ENCODE measurements at regions not wholly inside any gene's neighbourhood (a gene's known extent, or its start where the extent isn't known, plus 50 kb on each side); places are given as distances from the start of the nearest gene placed in this dataset.

DNA sequence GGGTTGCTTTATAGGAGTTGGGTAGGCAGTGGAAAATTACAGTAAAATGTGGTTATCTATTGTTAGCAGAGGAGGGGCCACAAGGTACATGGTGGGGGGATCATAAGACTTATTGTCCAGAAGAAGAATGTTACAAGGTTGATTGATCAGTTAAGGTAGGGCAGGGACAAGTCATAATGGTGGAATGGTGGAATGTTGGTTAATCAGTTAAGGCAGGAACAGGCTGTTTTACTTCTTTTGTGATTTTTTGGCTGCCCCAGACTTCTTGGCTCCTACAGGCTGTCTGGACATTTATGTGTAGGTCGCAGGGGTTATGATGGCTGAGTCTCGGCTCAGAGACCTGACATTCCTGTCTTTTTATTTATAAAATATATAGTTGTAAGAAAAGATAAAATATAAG is 2277.1 kb downstream of the TP53TG3F start:
- DNase-seq = no peak

DNA sequence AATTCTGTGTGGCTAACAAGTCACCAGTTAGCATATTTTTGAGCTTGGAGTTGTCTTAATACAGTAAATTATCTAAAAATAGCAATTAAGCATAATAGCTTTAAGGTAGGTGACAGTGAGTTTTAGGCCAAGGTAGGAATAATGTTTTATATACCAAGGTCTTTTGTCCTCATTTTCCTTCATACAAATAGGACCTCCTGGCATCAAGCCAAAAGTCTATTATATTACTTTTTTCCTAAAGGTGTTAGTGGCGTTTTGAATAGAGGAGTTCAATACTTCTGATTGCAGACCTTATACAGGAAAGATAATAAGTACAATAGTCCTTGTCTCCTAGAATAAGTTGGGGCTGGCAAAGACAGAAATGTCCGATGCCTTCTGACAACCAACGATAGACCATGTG is 2277.7 kb downstream of the TP53TG3F start:
- DNase-seq = no peak

GRCh38 chr16:35741546-35741945 is 2282.1 kb downstream of the TP53TG3F start:
- no peak for DNase-seq

- DNase-seq = no peak
Measured at GRCh38 chr16:35743101-35743692, 2283.8 kb downstream of the TP53TG3F start.

DNA sequence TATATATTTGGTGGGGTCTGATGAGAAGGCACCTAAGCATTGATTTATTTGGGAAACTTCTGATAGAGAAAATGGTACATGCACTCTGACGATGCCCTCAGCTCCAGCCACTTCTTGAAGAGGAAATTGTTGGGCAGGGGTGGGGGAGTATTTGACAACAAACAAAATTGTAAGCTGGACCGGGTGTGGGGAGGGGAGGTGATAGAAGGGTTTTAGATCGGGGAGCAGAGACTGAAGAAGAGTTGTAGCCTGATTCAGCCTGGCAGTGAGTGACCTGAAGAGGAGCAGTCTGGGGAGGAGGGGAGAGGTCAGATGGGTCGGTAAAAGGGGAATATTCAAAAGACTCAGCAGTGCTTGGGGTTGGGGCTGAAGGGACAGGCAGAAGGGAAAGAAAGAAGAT is 2284.7 kb downstream of the TP53TG3F start:
- no peak for DNase-seq

- no peak for DNase-seq
Measured at GRCh38 chr16:35744726-35745125, 2285.3 kb downstream of the TP53TG3F start.

GRCh38 chr16:35745191-35745590 is 2285.8 kb downstream of the TP53TG3F start:
- DNase-seq = no peak

DNA sequence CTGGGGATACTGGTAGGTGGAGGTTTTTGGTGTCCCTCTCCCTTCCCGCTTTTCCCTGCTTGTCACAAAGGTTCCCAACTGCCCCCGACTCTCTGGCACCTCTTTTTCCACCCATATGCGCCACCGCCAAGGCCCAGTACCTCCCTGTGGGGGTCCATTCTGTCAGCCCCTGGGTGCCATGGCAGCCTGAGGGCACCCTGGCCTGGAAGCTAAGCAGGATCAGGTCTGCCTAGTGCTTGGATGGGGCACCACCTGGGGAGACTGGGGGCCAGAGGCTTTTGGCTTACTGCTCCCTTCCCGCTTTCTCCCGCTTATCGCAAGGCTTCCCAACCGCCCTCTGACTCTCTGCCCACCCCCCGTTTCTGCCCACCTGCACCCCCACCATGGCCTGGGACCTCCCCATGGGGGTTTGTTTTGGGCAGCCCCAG is 2286.4 kb downstream of the TP53TG3F start:
- no peak for DNase-seq

GRCh38 chr16:35746281-35746962 is 2287.0 kb downstream of the TP53TG3F start:
- no peak for DNase-seq

- DNase-seq = no peak
Measured at GRCh38 chr16:35746963-35747657, 2287.7 kb downstream of the TP53TG3F start.

- no peak for DNase-seq
Measured at GRCh38 chr16:35747658-35748455, 2288.4 kb downstream of the TP53TG3F start.

- no peak for DNase-seq
Measured at GRCh38 chr16:35748621-35749252, 2289.3 kb downstream of the TP53TG3F start.

GRCh38 chr16:35749253-35750141 is 2290.1 kb downstream of the TP53TG3F start:
- no peak for DNase-seq

DNA sequence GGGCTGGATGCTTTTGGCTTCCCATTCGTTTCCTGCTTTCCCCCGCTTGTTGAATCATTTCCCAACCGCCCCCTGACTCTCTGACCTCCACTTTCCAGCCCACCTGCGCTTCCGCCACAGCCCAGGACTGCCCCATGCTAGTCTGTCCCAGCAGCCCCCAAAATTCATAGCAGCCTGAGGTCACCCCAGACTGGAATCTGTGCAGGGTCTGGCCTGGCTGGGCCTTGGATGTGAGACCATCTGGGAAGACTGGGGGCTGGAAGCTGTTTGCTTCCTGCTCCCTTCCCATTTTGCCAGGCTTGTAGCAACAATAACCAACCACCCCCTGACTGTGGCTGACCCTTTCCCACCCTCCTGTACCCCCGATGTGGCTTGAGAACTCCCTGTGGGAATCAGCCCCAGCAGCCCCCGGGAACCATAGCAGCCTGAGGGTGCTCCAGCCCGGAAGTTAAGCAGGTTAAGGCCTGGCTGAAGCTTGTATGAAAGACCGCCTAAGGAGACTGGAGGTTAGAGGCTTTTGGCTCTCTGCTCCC is 2290.8 kb downstream of the TP53TG3F start:
- DNase-seq = no peak

DNA sequence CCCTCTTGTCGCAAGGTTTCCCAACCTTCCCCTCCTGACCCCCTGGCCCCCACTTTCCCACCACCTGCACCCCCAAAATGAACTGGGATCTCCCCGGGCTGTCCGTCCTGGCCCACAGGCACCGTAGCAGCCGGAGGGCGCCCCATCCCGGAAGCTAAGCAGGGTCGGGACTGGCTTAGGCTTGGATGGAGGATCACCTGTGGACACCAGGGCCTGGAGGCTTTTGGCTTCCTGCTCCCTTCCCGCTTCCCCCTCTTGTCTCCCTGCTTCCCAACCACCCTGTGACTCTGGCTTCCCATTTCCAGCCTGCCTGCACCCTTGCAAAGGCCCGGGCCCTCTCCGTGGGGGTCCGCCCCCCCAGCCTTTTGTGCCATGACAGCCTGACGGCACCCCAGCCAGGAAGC is 2291.3 kb downstream of the TP53TG3F start:
- DNase-seq = no peak

DNA sequence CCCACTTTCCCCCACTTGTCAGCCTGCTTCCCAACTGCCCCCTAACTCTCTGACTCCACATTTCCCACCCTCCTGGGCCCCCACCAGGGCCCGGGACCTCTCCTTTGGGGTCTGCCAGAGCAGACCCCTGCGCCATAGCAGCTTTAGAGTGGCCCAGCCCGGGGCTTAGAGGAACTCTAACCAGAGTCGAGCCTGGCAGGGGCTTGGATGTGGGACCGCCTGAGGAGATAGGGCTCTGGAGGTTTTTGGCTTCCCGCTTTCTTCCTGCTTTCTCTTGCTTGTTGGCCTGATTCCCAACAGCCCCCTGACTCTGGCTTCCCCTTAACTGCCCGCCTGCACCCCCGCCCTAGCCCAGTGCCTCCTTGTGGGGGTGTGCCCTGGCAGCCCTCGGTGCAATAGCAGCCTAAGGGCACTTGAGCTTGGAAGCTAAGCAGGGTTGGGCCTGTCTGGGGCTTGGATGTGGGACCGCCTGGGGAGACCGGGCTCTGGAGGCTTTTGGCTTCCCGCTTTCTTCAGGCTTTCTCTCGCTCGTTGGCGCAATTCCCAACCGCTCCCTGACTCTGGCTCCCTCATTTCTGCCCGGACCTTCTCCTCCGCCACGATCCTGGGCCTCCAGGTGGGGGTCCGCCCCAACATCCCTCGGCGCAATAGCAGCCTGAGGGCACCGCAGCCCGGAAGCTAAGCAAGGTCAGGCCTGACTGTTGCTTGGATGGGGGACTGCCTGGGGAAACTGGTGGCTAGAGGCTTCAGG is 2292.0 kb downstream of the TP53TG3F start:
- DNase-seq = no peak

DNA sequence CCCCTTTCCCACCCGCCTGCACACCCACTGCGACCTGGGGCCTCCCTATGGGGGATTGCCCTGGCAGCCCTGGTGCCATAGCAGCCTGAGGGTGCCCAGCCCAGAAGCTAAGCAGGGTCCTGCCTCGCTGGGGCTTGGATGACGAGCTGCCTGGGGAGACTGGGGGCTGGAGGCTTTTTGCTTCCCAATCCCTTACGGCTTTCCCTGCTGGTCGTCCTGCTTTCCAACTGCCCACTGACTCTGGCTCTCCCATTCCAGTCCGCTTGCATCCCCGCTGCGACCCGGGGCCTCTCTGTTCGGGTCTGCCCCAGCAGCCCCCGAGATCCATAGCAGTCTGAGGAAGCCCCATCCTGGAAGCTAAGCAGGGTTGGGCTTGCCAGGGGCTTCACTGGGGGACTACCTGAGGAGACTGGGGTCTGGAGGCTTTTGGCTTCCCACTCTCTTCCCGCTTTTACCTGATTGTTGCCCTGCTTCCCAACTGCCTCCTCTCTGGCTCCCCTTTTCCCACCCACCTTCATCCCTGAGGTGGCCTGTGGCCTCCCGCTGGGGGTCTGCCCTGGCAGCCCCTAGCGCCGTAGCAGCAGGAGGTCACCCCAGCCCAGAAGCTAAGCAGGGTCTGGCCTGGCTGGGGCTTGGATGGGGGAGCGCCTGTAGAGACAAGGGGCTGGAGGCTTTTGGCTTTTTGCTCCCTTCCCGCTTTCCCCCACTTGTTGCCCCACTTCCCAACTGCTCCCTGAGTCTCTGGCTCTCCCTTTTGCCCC is 2292.8 kb downstream of the TP53TG3F start:
- no peak for DNase-seq

DNA sequence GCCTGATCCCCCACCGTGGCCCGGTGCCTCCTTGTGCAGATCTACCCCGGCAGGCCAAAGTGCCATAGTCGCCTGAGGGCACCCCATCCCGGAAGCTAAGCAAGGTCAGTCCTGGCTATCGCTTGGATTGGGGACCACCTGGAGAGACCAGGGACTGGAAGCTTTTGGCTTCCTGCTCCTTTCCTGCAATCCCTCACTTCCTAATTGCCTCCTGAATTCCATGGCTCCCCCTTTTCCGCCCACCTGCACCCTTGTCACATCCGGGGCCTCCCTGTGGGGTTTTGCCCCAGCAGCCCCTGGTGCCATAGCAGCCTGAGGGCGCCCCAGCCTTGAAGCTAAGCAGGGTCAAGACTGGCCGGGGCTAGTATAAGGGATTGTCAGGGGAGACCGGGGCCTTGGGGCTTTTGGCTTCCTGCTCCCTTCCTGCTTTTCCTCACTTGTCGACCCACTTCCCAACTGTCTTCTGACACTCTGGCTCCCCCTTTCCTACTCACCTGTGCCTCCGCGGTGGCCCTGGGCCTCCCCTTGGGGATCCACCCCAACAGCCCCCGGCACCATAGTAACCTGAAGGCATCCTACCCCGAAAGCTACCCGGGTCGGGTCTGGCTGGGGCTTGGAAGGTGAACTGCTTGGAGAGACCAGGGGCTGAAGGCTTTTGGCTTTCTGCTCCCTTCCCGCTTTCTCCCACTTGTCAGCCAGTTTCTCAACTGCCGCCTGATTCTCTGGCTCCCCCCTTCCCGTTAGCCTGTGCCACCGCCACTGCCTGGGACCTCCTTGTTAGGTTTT is 2293.6 kb downstream of the TP53TG3F start:
- DNase-seq = no peak

Data from DMS53 (cell line).